GM12891 (cell line): ENCODE measurements at regions not wholly inside any gene's neighbourhood (a gene's known extent, or its start where the extent isn't known, plus 50 kb on each side); places are given as distances from the start of the nearest gene placed in this dataset.

Experiments used
- POLR2A ChIP-seq: IDR thresholded peaks from 2 replicates; pipeline ENCODE4 v1.6.1; 2011; ENCODE audit warnings: low read depth, low read length, control low read depth
- POLR2AphosphoS5 ChIP-seq: IDR thresholded peaks from 2 replicates; pipeline ENCODE4 v1.6.1; 2011; ENCODE audit warnings: low read depth, low read length, control low read depth

GRCh38 chr11:92739041-92739440 is 230.4 kb upstream of the MTNR1B start:
- TF ChIP-seq POLR2AphosphoS5 = no peak
- TF ChIP-seq POLR2A = no peak
